ENCODE measurements at regions not wholly inside any gene's neighbourhood (a gene's known extent, or its start where the extent isn't known, plus 50 kb on each side); places are given as distances from the start of the nearest gene placed in this dataset.

DNA sequence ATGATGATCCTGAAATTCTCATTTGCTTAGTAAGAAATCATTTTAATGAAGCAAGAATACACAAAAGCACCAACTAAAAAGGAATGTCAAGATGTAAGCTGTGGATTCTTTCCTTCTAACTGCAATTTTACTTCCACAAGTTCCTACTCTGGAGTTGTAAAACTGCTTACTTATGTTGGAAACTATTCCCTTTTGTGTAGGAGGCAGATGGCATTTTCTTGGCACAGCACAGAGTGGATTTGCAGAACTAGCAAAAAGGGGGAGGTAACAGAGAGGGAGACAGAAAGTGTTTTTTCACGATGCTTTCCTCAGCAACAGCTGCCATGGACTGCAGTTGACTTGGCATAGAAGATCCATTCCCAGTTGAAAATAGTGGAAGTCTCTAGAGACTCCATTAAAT lies 1112.0 kb upstream of the RAG2 start:
- TF ChIP-seq, protein P1, sequence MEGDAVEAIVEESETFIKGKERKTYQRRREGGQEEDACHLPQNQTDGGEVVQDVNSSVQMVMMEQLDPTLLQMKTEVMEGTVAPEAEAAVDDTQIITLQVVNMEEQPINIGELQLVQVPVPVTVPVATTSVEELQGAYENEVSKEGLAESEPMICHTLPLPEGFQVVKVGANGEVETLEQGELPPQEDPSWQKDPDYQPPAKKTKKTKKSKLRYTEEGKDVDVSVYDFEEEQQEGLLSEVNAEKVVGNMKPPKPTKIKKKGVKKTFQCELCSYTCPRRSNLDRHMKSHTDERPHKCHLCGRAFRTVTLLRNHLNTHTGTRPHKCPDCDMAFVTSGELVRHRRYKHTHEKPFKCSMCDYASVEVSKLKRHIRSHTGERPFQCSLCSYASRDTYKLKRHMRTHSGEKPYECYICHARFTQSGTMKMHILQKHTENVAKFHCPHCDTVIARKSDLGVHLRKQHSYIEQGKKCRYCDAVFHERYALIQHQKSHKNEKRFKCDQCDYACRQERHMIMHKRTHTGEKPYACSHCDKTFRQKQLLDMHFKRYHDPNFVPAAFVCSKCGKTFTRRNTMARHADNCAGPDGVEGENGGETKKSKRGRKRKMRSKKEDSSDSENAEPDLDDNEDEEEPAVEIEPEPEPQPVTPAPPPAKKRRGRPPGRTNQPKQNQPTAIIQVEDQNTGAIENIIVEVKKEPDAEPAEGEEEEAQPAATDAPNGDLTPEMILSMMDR (IDR thresholded peaks at IDR 0.05 in 8 of 11, conservative IDR thresholded peaks at IDR 0.05 in 3 of 11) = no peak
- TF ChIP-seq POLR2A (IDR thresholded peaks at IDR 0.05) = no peak
- TF ChIP-seq POLR2AphosphoS5 (IDR thresholded peaks at IDR 0.05) = no peak
- no peak for DNase-seq
- no peaks in the 10 kb centered on the region for H3K27me3 ChIP-seq (replicated peaks in 1 of 7)
- 48 to 85% (median 70%) methylated on average over 1 of the region's 1 CpG for WGBS, 5 donors
- no peaks in the 10 kb centered on the region for H3K4me1 ChIP-seq
- intact Hi-C loops (cut with DNase I; ENCODE audit: low total_unique reads) = no loop called here
- no peaks in the 10 kb centered on the region for H3K9me3 ChIP-seq
- H3K4me3 ChIP-seq = no peak overlapping the region
- H3K36me3 ChIP-seq = no peaks in the 10 kb centered on the region
- no peak overlapping the region for H3K27ac ChIP-seq

DNA sequence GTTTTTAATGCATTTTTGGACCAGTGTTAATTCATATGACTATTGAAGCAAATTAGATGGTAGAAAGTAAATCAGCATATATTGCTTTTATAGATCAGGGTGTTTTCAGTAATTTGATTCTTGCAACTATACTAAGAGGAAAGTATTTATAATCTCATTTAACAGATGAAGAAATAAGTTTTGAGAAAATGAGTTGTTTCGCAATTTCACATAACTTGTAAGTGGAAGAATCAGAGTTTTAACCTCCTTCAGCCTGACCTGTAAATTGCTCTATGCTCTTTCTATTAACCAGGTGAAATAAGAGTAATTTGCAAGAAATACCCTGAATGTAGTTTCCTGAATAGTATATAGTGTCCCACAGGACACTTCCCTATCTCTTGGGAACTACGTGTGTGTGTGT lies 1106.8 kb upstream of the RAG2 start:
- no peak for TF ChIP-seq POLR2AphosphoS5 (IDR thresholded peaks at IDR 0.05)
- no peak for TF ChIP-seq POLR2A (IDR thresholded peaks at IDR 0.05)
- TF ChIP-seq, protein P1 (IDR thresholded peaks at IDR 0.05 in 8 of 11, conservative IDR thresholded peaks at IDR 0.05 in 3 of 11) = no peak
- H3K27me3 ChIP-seq (replicated peaks in 1 of 7) = no peaks in the 10 kb centered on the region
- 66 to 79% (median 70%) methylated on average over 2 of the region's 2 CpGs for WGBS, 5 donors
- no peaks in the 10 kb centered on the region for H3K4me1 ChIP-seq
- H3K36me3 ChIP-seq = no peaks in the 10 kb centered on the region
- DNase-seq = no peak
- H3K27ac ChIP-seq = no peak overlapping the region
- intact Hi-C loops (cut with DNase I; ENCODE audit: low total_unique reads) = no loop called here
- peaks cover 0 to 6% (median 0%) of the 10 kb centered on the region in 8 donors for H3K9me3 ChIP-seq
- H3K4me3 ChIP-seq = no peak overlapping the region

- no peaks in the 10 kb centered on the region for H3K36me3 ChIP-seq
- DNase-seq = no peak
- intact Hi-C loops (cut with DNase I; ENCODE audit: low total_unique reads) = no loop called here
- H3K4me3 ChIP-seq = no peak overlapping the region
- peaks cover 0 to 31% (median 22%) of the 10 kb centered on the region in 8 donors for H3K9me3 ChIP-seq
- no peak for TF ChIP-seq POLR2AphosphoS5 (IDR thresholded peaks at IDR 0.05)
- TF ChIP-seq POLR2A (IDR thresholded peaks at IDR 0.05) = no peak
- TF ChIP-seq, protein P1 (IDR thresholded peaks at IDR 0.05 in 8 of 11, conservative IDR thresholded peaks at IDR 0.05 in 3 of 11) = no peak
- H3K4me1 ChIP-seq = no peaks in the 10 kb centered on the region
- H3K27me3 ChIP-seq (replicated peaks in 1 of 7) = no peaks in the 10 kb centered on the region
- H3K27ac ChIP-seq = no peak overlapping the region
- 68 to 87% (median 77%) methylated on average over 2 of the region's 2 CpGs for WGBS, 5 donors
These were observed 1101.6 kb upstream of the RAG2 start for GRCh38 chr11:37699644-37700043.

GRCh38 chr11:37695283-37695682 lies 1097.2 kb upstream of the RAG2 start:
- H3K27me3 ChIP-seq (replicated peaks in 1 of 7) = no peaks in the 10 kb centered on the region
- DNase-seq = no peak
- H3K36me3 ChIP-seq = no peaks in the 10 kb centered on the region
- TF ChIP-seq POLR2A (IDR thresholded peaks at IDR 0.05) (no peak), POLR2AphosphoS5 (IDR thresholded peaks at IDR 0.05) (no peak)
- TF ChIP-seq, protein P1 (IDR thresholded peaks at IDR 0.05 in 8 of 11, conservative IDR thresholded peaks at IDR 0.05 in 3 of 11) = no peak
- intact Hi-C loops (cut with DNase I; ENCODE audit: low total_unique reads) = no loop called here
- no peak overlapping the region for H3K4me3 ChIP-seq
- no peaks in the 10 kb centered on the region for H3K4me1 ChIP-seq
- H3K27ac ChIP-seq = no peak overlapping the region
- H3K9me3 ChIP-seq = peaks cover 0 to 47% (median 38%) of the 10 kb centered on the region in 8 donors

Measured in spleen (tissue), 11 donors.